GM21423 (cell line): ENCODE measurements at regions not wholly inside any gene's neighbourhood (a gene's known extent, or its start where the extent isn't known, plus 50 kb on each side); places are given as distances from the start of the nearest gene placed in this dataset.

Experiments used
- ATAC-seq: cut with Tn5 transposase; IDR thresholded peaks from one replicate; pipeline ENCODE4 v1.9.1; 2021; ENCODE audit warnings: mild to moderate bottlenecking, moderate library complexity; ENCODE audit not compliant: unreplicated experiment

DNA sequence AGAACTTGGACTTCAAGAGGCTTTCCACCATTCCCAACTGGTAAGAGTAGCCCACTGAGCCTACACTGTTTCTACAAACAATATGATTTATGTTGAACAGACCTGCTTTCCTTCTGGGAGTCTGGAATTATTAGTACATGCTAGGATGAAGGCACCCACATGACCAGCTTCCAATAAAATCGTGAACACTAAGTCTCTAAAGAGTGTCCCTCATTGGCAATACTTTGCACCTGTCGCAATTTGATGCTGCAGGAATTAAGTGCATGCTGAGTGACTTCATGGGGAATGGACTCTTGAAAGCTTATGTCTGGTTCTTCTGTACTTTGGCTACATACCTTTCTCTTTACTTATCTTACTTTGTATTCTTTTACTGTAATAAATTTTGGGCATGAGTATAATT is 305.2 kb upstream of the GHITM start:
- ATAC-seq, result no peak

GRCh38 chr10:83835945-83836745 is 303.2 kb upstream of the GHITM start:
- no peak for ATAC-seq

- ATAC-seq, result no peak
Observed at GRCh38 chr10:83848677-83849076, 290.6 kb upstream of the GHITM start.

GRCh38 chr10:83849150-83849549 is 290.2 kb upstream of the GHITM start:
- no peak for ATAC-seq

- no peak for ATAC-seq
Observed at GRCh38 chr10:83852146-83852545, 287.2 kb upstream of the GHITM start.

GRCh38 chr10:83862723-83863122 is 276.6 kb upstream of the GHITM start:
- ATAC-seq, result no peak

DNA sequence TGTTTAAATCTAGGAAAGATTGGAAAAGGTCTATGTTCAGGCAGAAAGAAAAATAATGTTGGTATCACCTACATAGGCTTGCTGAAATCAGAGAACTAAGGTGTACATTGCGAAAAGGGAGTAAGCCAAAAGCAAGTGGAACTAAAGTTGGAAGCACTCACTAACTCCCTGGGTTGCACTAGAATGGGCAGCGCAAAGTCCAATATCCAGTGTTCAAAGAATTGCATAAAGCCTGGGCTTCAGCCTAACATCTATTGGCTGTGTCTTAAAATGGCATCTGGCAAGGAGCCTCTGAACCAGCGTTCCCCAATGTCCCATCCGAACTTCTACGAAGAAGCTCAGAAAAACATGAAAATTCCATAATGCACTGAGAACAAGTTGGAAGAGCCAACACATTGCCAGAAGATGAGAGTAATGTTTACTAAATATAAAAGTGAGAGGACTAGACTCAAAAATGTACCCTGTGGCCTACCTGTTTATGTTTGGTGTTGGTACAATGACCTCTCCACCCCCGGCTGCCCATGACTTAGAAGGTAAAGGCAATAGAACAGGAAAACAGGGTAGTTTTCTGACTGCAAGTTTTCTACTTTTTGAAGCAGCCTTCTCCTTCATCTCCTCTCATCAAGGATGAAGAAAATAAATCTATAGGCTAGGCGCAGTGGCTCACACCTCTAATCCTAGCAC is 275.9 kb upstream of the GHITM start:
- no peak for ATAC-seq

GRCh38 chr10:83869898-83870297 is 269.4 kb upstream of the GHITM start:
- no peak for ATAC-seq

- peak; percentile 96 for ATAC-seq
Observed at GRCh38 chr10:83871187-83872081, 267.9 kb upstream of the GHITM start.

- ATAC-seq, result no peak
Observed at GRCh38 chr10:83880252-83880791, 259.0 kb upstream of the GHITM start.

- no peak for ATAC-seq
Observed at GRCh38 chr10:83881661-83882060, 257.6 kb upstream of the GHITM start.

GRCh38 chr10:83886871-83887270 is 252.4 kb upstream of the GHITM start:
- no peak for ATAC-seq

DNA sequence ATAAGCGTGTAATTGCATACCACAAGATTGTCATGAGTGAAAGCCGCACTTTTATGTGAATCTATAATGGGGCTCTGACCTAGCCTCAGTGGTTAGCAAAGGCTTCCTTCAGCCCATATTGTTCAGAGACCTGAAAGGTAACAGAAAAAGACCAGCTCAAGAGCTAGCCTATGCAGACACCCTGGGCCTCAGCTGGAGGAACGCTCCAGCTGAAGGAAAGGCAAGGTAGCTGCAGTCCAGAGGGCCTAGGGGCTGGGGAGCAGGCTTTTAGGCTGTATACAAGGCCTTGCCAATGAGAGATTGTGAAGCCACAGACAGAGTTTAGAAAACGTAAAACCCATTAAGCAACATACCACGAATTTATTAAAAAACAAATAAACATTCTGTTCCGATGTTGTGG is 246.6 kb upstream of the GHITM start:
- ATAC-seq, result no peak

- ATAC-seq, result no peak
Observed at GRCh38 chr10:83896219-83896618, 243.1 kb upstream of the GHITM start.

DNA sequence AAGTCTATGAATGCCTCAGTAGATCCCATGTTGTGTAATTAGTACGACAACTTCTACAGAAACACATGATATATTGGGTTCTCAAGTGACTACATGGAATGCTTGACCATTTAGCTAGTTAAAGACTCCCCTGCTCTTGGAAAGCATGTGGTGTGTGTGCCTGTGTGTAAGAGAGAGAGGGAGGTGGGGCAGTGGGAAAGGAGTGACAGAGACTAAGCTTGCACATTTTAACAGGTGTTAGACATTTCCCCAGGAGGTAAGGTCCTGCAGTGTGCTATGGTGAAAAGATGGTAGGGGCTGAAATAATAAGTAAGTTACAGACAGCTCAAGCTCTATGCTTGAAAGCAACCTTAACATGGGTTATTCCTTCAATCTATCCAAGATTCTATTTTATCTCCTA is 241.7 kb upstream of the GHITM start:
- no peak for ATAC-seq

- ATAC-seq, result no peak
Observed at GRCh38 chr10:83908506-83908905, 230.8 kb upstream of the GHITM start.

DNA sequence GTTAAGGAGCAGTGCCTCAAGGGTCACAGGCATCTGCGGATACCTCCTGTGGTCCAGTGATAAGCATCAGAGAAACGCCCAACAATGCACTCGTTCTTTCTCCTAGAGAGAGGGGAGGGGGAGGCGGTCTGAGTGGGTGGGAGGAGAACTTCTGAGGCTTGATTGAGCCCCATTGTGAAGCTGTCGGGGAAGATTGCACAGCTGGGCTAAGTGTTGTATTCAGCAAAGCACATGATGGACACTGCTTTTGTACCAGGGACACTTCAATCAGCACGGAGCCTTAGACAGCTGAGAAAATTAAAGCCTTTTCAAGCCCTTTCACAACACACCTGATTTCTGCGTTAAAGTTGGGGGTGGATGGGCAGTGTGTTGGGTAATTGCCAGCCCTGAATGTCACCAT is 230.3 kb upstream of the GHITM start:
- ATAC-seq, result no peak

- ATAC-seq, result no peak
Observed at GRCh38 chr10:83915801-83916200, 223.5 kb upstream of the GHITM start.

- peak; percentile 84 for ATAC-seq
Observed at GRCh38 chr10:83917537-83918506, 221.5 kb upstream of the GHITM start.

DNA sequence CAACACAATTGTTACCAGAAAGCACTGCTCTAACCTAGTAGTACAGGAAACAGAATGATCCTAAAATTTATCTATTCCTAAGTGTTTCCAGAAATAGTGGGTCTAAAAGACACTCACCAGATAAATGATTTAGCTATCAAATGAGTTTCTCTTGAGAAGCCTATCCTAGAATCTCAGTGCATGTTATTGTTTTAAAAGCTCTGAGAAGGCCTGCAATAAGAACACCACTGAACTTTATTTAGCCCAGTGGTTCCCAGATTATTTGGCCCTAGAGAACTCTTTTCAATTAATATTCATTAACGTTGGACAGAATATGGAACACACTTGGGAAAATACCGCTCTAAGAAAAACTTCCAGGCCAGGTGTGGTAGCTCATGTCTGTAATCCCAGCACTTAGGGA is 220.1 kb upstream of the GHITM start:
- ATAC-seq, result no peak
